HG03045 (cell line): ENCODE measurements at regions not wholly inside any gene's neighbourhood (a gene's known extent, or its start where the extent isn't known, plus 50 kb on each side); places are given as distances from the start of the nearest gene placed in this dataset.

Experiments
- ATAC-seq: cut with Tn5 transposase; IDR thresholded peaks from one replicate; pipeline ENCODE4 v1.9.1; 2021; ENCODE audit warnings: mild to moderate bottlenecking, moderate library complexity; ENCODE audit not compliant: unreplicated experiment

GRCh38 chr5:97836816-97837215 is 653.8 kb upstream of the RIOK2 start:
- ATAC-seq = no peak

- ATAC-seq = peak; percentile 87
Measured at GRCh38 chr5:97838214-97838613, 655.2 kb upstream of the RIOK2 start.

- no peak for ATAC-seq
Measured at GRCh38 chr5:97839341-97840086, 656.5 kb upstream of the RIOK2 start.

- no peak for ATAC-seq
Measured at GRCh38 chr5:97840643-97841042, 657.6 kb upstream of the RIOK2 start.

GRCh38 chr5:97842687-97843086 is 659.6 kb upstream of the RIOK2 start:
- no peak for ATAC-seq

GRCh38 chr5:97844797-97845196 is 661.8 kb upstream of the RIOK2 start:
- no peak for ATAC-seq

GRCh38 chr5:97846643-97847042 is 663.6 kb upstream of the RIOK2 start:
- no peak for ATAC-seq

- no peak for ATAC-seq
Measured at GRCh38 chr5:97847920-97848631, 665.0 kb upstream of the RIOK2 start.

GRCh38 chr5:97851036-97851435 is 668.0 kb upstream of the RIOK2 start:
- no peak for ATAC-seq

- ATAC-seq = no peak
Measured at GRCh38 chr5:97854871-97855762, 672.1 kb upstream of the RIOK2 start.

- no peak for ATAC-seq
Measured at GRCh38 chr5:97874491-97874890, 691.4 kb upstream of the RIOK2 start.

GRCh38 chr5:97876272-97876671 is 693.2 kb upstream of the RIOK2 start:
- ATAC-seq = no peak

GRCh38 chr5:97877588-97877987 is 694.5 kb upstream of the RIOK2 start:
- ATAC-seq = no peak

GRCh38 chr5:97888439-97888838 is 705.4 kb upstream of the RIOK2 start:
- peak; percentile 87 for ATAC-seq

GRCh38 chr5:97891971-97892370 is 708.9 kb upstream of the RIOK2 start:
- ATAC-seq = no peak

- ATAC-seq = no peak
Measured at GRCh38 chr5:97903742-97904141, 720.7 kb upstream of the RIOK2 start.

GRCh38 chr5:97906135-97906534 is 723.1 kb upstream of the RIOK2 start:
- no peak for ATAC-seq

GRCh38 chr5:97907646-97908400 is 724.8 kb upstream of the RIOK2 start:
- ATAC-seq = no peak

- ATAC-seq = no peak
Measured at GRCh38 chr5:97909541-97909940, 726.5 kb upstream of the RIOK2 start.

- ATAC-seq = no peak
Measured at GRCh38 chr5:97914483-97914882, 731.4 kb upstream of the RIOK2 start.

- ATAC-seq = no peak
Measured at GRCh38 chr5:97915106-97915505, 732.1 kb upstream of the RIOK2 start.
